ENCODE measurements at regions not wholly inside any gene's neighbourhood (a gene's known extent, or its start where the extent isn't known, plus 50 kb on each side); places are given as distances from the start of the nearest gene placed in this dataset.

- TF ChIP-seq JUND (IDR thresholded peaks at IDR 0.05; ENCODE audit: borderline replicate concordance, low read depth, low read length) (no peak), JUND (tag; IDR thresholded peaks at IDR 0.05; ENCODE audit: borderline replicate concordance, low read depth, low read length) (no peak), RNF2 (IDR thresholded peaks at IDR 0.05) (no peak), ZHX1 (conservative IDR thresholded peaks at IDR 0.05; ENCODE audit: low read length) (no peak), CREB3L1 (IDR thresholded peaks at IDR 0.05; ENCODE audit: borderline replicate concordance, low read depth) (no peak), ZNF76 (CRISPR knock-in tag; IDR thresholded peaks at IDR 0.05; ENCODE audit: borderline replicate concordance) (no peak), THRAP3 (IDR thresholded peaks at IDR 0.05; ENCODE audit: borderline replicate concordance) (no peak), TARDBP (IDR thresholded peaks at IDR 0.05) (no peak), IRF1 (CRISPR knock-in tag; IDR thresholded peaks at IDR 0.05; ENCODE audit: borderline replicate concordance) (no peak), TRIM24 (IDR thresholded peaks at IDR 0.05) (no peak), ZNF644 (tag; IDR thresholded peaks at IDR 0.05; ENCODE audit: low read depth) (no peak), PKNOX1 (IDR thresholded peaks at IDR 0.05) (0 out of 2 replicates have a peak, but pooled peaks have one; percentile 1), ARHGAP35 (IDR thresholded peaks at IDR 0.05; ENCODE audit: partially characterized antibody) (no peak), GATAD2A (IDR thresholded peaks at IDR 0.05) (peak; percentile 87), SRSF3 (IDR thresholded peaks at IDR 0.05; ENCODE audit: insufficient read depth, low read length) (no peak), MAX (CRISPR knock-in tag; IDR thresholded peaks at IDR 0.05) (no peak), NR3C1 (CRISPR knock-in tag; IDR thresholded peaks at IDR 0.05) (no peak), HMGXB4 (CRISPR knock-in tag; IDR thresholded peaks at IDR 0.05) (0 out of 2 replicates have a peak, but pooled peaks have one; percentile 64)
Measured at GRCh38 chr3:87792534-87793336, 266.1 kb downstream of the CGGBP1 start, which contains the start of gene HTR1F (continued).
